CD4-positive, alpha-beta T cell treated with Interleukin-1 beta for 1 hour (primary cell): ENCODE measurements at regions not wholly inside any gene's neighbourhood (a gene's known extent, or its start where the extent isn't known, plus 50 kb on each side); places are given as distances from the start of the nearest gene placed in this dataset.

ENCODE experiments used
- DNase-seq, 2 donors: peaks; one replicate each; pipeline ENCODE4 v3.0.0-alpha.2; 2020 to 2022

- no peak for DNase-seq
Measured at GRCh38 chr2:144675731-144676130, 155.8 kb upstream of the ZEB2 start.

- DNase-seq, result no peak
Measured at GRCh38 chr2:144675331-144675730, 155.4 kb upstream of the ZEB2 start.

- no peak for DNase-seq
Measured at GRCh38 chr2:144674071-144674470, 154.2 kb upstream of the ZEB2 start.

GRCh38 chr2:144673456-144673855 is 153.5 kb upstream of the ZEB2 start:
- no peak for DNase-seq

GRCh38 chr2:144671695-144672455 is 152.0 kb upstream of the ZEB2 start:
- DNase-seq, result peak in 1 of 2 donors; percentile 45

GRCh38 chr2:144670738-144671137 is 150.8 kb upstream of the ZEB2 start:
- DNase-seq, result no peak

- peak in 1 of 2 donors; percentile 26 for DNase-seq
Measured at GRCh38 chr2:144670080-144670479, 150.2 kb upstream of the ZEB2 start.

- DNase-seq, result no peak
Measured at GRCh38 chr2:144669196-144669987, 149.5 kb upstream of the ZEB2 start.

GRCh38 chr2:144668493-144669110 is 148.7 kb upstream of the ZEB2 start:
- DNase-seq, result no peak

GRCh38 chr2:144666032-144666431 is 146.1 kb upstream of the ZEB2 start:
- DNase-seq, result no peak

GRCh38 chr2:144663207-144663606 is 143.3 kb upstream of the ZEB2 start:
- DNase-seq, result no peak

- peak; percentile 16 to 75 for DNase-seq
Measured at GRCh38 chr2:144660518-144661316, 140.8 kb upstream of the ZEB2 start.

GRCh38 chr2:144659731-144660275 is 139.9 kb upstream of the ZEB2 start:
- DNase-seq, result peak; percentile 53 to 89

- no peak for DNase-seq
Measured at GRCh38 chr2:144654523-144654922, 134.6 kb upstream of the ZEB2 start.

GRCh38 chr2:144650907-144651306 is 131.0 kb upstream of the ZEB2 start:
- no peak for DNase-seq

- no peak for DNase-seq
Measured at GRCh38 chr2:144648837-144649465, 129.0 kb upstream of the ZEB2 start.

- DNase-seq, result no peak
Measured at GRCh38 chr2:144645083-144645778, 125.3 kb upstream of the ZEB2 start.

GRCh38 chr2:144644549-144644948 is 124.6 kb upstream of the ZEB2 start:
- no peak for DNase-seq

- no peak for DNase-seq
Measured at GRCh38 chr2:144643537-144644336, 123.8 kb upstream of the ZEB2 start.

GRCh38 chr2:144642856-144643255 is 122.9 kb upstream of the ZEB2 start:
- DNase-seq, result no peak

- no peak for DNase-seq
Measured at GRCh38 chr2:144642131-144642530, 122.2 kb upstream of the ZEB2 start.
